ENCODE measurements at regions not wholly inside any gene's neighbourhood (a gene's known extent, or its start where the extent isn't known, plus 50 kb on each side); places are given as distances from the start of the nearest gene placed in this dataset.

DNA sequence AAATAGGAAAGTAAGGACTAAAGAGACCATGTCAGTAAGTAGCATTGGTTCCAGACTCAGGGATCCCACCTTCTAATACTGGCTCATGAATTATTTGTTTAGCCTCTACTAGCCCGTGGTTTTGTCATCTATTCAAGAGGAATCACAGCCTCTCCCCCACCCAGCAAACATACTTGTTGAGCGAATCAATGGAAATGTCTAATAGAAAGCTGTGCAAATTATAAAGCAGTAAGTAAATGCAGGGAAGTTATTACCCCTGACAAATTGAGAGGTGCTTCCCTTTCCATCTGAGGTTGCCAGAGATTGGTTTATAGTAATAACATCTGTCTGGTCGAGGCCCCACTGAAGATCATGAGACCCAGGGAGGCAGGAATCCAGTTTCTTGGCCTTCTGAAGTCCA lies 219.3 kb upstream of the OSR1 start:
- H3K27me3 ChIP-seq (ENCODE audit: control insufficient read depth, insufficient read depth, low read length, poor library complexity, severe bottlenecking): no peaks in the 10 kb centered on the region
- peaks cover 2% of the 10 kb centered on the region for H3K27me3 Mint-ChIP-seq (ENCODE audit: insufficient read depth)
- H3K27ac Mint-ChIP-seq: no peak overlapping the region
- H3K27ac ChIP-seq (ENCODE audit: low read depth, low read length): no peak overlapping the region
- no peak overlapping the region for H3K4me3 Mint-ChIP-seq
- no peaks in the 10 kb centered on the region for H3K9me3 Mint-ChIP-seq
- no peak overlapping the region for H3K9ac ChIP-seq (ENCODE audit: extremely low read depth, low read length, poor library complexity, severe bottlenecking)
- TF ChIP-seq, protein P1, sequence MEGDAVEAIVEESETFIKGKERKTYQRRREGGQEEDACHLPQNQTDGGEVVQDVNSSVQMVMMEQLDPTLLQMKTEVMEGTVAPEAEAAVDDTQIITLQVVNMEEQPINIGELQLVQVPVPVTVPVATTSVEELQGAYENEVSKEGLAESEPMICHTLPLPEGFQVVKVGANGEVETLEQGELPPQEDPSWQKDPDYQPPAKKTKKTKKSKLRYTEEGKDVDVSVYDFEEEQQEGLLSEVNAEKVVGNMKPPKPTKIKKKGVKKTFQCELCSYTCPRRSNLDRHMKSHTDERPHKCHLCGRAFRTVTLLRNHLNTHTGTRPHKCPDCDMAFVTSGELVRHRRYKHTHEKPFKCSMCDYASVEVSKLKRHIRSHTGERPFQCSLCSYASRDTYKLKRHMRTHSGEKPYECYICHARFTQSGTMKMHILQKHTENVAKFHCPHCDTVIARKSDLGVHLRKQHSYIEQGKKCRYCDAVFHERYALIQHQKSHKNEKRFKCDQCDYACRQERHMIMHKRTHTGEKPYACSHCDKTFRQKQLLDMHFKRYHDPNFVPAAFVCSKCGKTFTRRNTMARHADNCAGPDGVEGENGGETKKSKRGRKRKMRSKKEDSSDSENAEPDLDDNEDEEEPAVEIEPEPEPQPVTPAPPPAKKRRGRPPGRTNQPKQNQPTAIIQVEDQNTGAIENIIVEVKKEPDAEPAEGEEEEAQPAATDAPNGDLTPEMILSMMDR (conservative IDR thresholded peaks at IDR 0.05): no peak
- no peaks in the 10 kb centered on the region for H3K9me3 ChIP-seq (ENCODE audit: control insufficient read depth, low read length)
- WGBS, 2 experiments (ENCODE audit: insufficient coverage in 1 of 2, insufficient read length in 1 of 2): 71 to 82% methylated on average over 2 to 3 of the region's 3 CpGs
- no peak for DNase-seq
- H3K36me3 Mint-ChIP-seq (ENCODE audit: low read depth): no peaks in the 10 kb centered on the region
- H3K4me1 ChIP-seq (ENCODE audit: control insufficient read depth, insufficient read depth, low read length): no peaks in the 10 kb centered on the region
- H3K36me3 ChIP-seq (ENCODE audit: control insufficient read depth, insufficient read depth, low read length): no peaks in the 10 kb centered on the region
- no peak overlapping the region for H3K4me3 ChIP-seq (ENCODE audit: low read length)
- H3K4me1 Mint-ChIP-seq: peaks cover 2% of the 10 kb centered on the region

DNA sequence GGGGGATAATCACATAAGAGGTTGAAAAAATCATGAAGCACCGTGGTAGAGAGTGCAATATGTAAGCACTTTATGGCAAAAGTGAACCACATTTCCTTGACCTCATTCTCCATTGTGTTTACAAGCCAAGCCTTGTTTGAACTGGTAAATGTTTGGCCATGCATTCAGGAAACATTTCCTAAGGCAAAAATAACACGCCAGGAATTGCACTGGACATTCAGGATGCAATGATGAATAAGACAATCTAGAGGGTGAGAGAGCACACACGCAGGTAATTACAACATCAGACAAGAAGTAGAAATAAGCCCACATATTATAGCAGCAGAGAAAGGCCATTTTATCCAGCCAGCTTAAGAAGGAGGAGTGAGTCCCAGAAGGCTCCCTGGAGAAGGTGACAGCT lies 218.0 kb upstream of the OSR1 start:
- no peaks in the 10 kb centered on the region for H3K36me3 ChIP-seq (ENCODE audit: control insufficient read depth, insufficient read depth, low read length)
- TF ChIP-seq, protein P1 (conservative IDR thresholded peaks at IDR 0.05): no peak
- no peaks in the 10 kb centered on the region for H3K4me1 ChIP-seq (ENCODE audit: control insufficient read depth, insufficient read depth, low read length)
- H3K27ac ChIP-seq (ENCODE audit: low read depth, low read length): no peak overlapping the region
- WGBS, 2 experiments (ENCODE audit: insufficient coverage in 1 of 2, insufficient read length in 1 of 2): 93 to 100% methylated on average over 1 to 3 of the region's 3 CpGs
- no peak for DNase-seq
- Mint-ChIP-seq H3K27ac (no peak overlapping the region), H3K36me3 (ENCODE audit: low read depth) (no peaks in the 10 kb centered on the region), H3K9me3 (no peaks in the 10 kb centered on the region), H3K4me1 (peaks cover 2% of the 10 kb centered on the region), H3K27me3 (ENCODE audit: insufficient read depth) (peaks cover 2% of the 10 kb centered on the region), H3K4me3 (no peak overlapping the region)
- no peak overlapping the region for H3K4me3 ChIP-seq (ENCODE audit: low read length)
- H3K9ac ChIP-seq (ENCODE audit: extremely low read depth, low read length, poor library complexity, severe bottlenecking): no peak overlapping the region
- H3K9me3 ChIP-seq (ENCODE audit: control insufficient read depth, low read length): no peaks in the 10 kb centered on the region
- no peaks in the 10 kb centered on the region for H3K27me3 ChIP-seq (ENCODE audit: control insufficient read depth, insufficient read depth, low read length, poor library complexity, severe bottlenecking)

DNA sequence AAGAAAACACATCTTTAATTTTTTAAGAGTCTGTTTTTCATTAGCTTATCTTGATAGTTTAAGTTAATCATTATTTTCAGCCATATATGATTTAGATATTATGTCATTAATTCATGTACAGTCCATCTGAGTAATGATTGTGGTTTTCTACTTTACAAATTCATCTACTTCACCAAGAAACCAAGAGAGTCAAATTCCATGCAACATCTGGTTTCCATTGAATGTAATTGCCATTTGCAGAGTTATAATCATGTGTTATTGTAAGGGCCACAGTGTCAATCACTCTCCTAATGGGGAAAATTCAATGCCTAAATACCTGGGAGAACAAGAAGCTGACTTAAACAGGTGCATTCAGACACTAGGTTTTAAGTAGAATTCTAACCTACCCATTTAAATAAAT lies 217.2 kb upstream of the OSR1 start:
- Histone ChIP-seq H3K27ac (ENCODE audit: low read depth, low read length) (no peak overlapping the region), H3K9ac (ENCODE audit: extremely low read depth, low read length, poor library complexity, severe bottlenecking) (no peak overlapping the region), H3K4me3 (ENCODE audit: low read length) (no peak overlapping the region), H3K4me1 (ENCODE audit: control insufficient read depth, insufficient read depth, low read length) (no peaks in the 10 kb centered on the region), H3K27me3 (ENCODE audit: control insufficient read depth, insufficient read depth, low read length, poor library complexity, severe bottlenecking) (no peaks in the 10 kb centered on the region), H3K36me3 (ENCODE audit: control insufficient read depth, insufficient read depth, low read length) (no peaks in the 10 kb centered on the region), H3K9me3 (ENCODE audit: control insufficient read depth, low read length) (no peaks in the 10 kb centered on the region)
- Mint-ChIP-seq H3K27me3 (ENCODE audit: insufficient read depth) (peaks cover 2% of the 10 kb centered on the region), H3K4me3 (no peak overlapping the region), H3K4me1 (peaks cover 2% of the 10 kb centered on the region), H3K9me3 (no peaks in the 10 kb centered on the region), H3K27ac (no peak overlapping the region), H3K36me3 (ENCODE audit: low read depth) (no peaks in the 10 kb centered on the region)
- no peak for DNase-seq
- TF ChIP-seq, protein P1 (conservative IDR thresholded peaks at IDR 0.05): no peak
